ENCODE measurements at regions not wholly inside any gene's neighbourhood (a gene's known extent, or its start where the extent isn't known, plus 50 kb on each side); places are given as distances from the start of the nearest gene placed in this dataset.

DNA sequence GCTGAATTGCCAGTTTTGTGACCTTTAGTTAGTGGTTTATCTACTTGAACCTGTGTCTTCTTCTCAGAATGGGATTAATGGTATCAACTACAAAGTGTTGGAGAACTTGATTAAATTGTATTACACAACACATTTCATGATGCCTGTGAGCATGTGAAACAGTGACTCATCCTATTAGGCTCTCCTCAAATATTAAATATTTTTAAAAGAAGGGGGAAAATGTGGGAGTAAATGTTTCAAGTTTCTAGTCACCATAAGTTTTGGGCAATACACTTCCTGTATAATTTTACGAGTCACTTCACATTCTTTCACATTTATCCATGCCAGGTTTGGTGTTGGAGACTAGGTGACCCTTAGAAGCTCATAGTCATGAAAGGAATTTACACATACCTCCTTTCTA lies 147.0 kb downstream of the HS3ST1 start:
- H3K4me3 ChIP-seq: no peak overlapping the region
- no peak for DNase-seq (ENCODE audit: low spot score in 2 of 2)
- peaks cover 0 to 8% (median 0%) of the 10 kb centered on the region in 4 donors for H3K9me3 ChIP-seq
- no peak for TF ChIP-seq POLR2A (IDR thresholded peaks at IDR 0.05)
- no peak for TF ChIP-seq EP300 (IDR thresholded peaks at IDR 0.05)
- TF ChIP-seq, protein P1, sequence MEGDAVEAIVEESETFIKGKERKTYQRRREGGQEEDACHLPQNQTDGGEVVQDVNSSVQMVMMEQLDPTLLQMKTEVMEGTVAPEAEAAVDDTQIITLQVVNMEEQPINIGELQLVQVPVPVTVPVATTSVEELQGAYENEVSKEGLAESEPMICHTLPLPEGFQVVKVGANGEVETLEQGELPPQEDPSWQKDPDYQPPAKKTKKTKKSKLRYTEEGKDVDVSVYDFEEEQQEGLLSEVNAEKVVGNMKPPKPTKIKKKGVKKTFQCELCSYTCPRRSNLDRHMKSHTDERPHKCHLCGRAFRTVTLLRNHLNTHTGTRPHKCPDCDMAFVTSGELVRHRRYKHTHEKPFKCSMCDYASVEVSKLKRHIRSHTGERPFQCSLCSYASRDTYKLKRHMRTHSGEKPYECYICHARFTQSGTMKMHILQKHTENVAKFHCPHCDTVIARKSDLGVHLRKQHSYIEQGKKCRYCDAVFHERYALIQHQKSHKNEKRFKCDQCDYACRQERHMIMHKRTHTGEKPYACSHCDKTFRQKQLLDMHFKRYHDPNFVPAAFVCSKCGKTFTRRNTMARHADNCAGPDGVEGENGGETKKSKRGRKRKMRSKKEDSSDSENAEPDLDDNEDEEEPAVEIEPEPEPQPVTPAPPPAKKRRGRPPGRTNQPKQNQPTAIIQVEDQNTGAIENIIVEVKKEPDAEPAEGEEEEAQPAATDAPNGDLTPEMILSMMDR (IDR thresholded peaks at IDR 0.05): no peak
- no peak overlapping the region for H3K27ac ChIP-seq
- no peaks in the 10 kb centered on the region for H3K36me3 ChIP-seq
- H3K4me1 ChIP-seq: no peaks in the 10 kb centered on the region
- WGBS, 2 donors: 83 to 89% methylated on average over 1 of the region's 1 CpG
- H3K27me3 ChIP-seq: no peaks in the 10 kb centered on the region

DNA sequence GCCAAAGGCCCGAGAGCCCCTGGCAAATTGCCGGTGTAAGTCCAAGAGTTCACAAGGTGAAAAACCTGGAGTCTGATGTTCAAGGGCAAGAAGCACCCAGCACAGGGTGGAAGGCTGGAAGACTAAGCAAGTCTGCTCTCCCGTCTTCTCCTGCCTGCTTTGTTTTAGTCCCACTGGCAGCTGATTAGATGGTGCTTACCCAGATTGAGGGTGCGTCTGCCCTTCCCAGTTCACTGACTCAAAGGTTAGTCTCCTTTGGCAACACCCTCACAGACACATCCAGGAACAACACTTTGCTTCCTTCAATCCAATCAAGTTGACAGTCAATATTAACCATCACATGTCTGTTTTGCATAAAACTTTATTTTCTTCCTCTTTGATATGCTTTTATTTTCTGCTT lies 157.4 kb downstream of the HS3ST1 start:
- TF ChIP-seq POLR2A (IDR thresholded peaks at IDR 0.05): no peak
- TF ChIP-seq, protein P1 (IDR thresholded peaks at IDR 0.05): no peak
- no peak for TF ChIP-seq EP300 (IDR thresholded peaks at IDR 0.05)
- Histone ChIP-seq H3K4me3 (no peak overlapping the region), H3K4me1 (no peaks in the 10 kb centered on the region), H3K36me3 (no peaks in the 10 kb centered on the region), H3K27me3 (no peaks in the 10 kb centered on the region), H3K27ac (no peak overlapping the region), H3K9me3 (peaks cover 0 to 2% (median 0%) of the 10 kb centered on the region in 4 donors)
- 71% methylated on average over 4 of the region's 4 CpGs for WGBS, 2 donors
- DNase-seq (ENCODE audit: low spot score in 2 of 2): no peak

DNA sequence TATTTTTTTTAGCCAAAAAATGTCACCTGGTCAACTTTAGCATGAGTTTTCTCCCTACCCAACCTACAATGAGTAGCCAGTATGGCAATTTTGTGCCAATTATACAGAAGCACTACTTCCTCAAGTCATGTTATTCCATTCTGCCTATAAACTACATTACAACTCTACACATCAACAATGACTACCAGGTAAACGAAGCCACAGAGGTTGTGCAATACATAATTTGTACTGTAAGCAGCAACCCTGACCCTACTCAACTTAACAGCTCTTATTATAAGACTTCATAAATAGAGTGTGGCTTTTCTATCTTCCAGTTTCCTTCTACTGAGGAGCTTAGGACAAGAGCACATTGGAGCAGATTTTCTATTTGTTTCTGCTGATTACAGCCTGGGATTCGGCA lies 160.5 kb downstream of the HS3ST1 start:
- Histone ChIP-seq H3K27me3 (no peaks in the 10 kb centered on the region), H3K4me3 (no peak overlapping the region), H3K9me3 (peaks cover 0 to 8% (median 0%) of the 10 kb centered on the region in 4 donors), H3K27ac (no peak overlapping the region), H3K4me1 (no peaks in the 10 kb centered on the region), H3K36me3 (no peaks in the 10 kb centered on the region)
- no peak for TF ChIP-seq EP300 (IDR thresholded peaks at IDR 0.05)
- TF ChIP-seq, protein P1 (IDR thresholded peaks at IDR 0.05): no peak
- no peak for TF ChIP-seq POLR2A (IDR thresholded peaks at IDR 0.05)
- WGBS, 2 donors: 78 to 84% methylated on average over 2 of the region's 2 CpGs
- no peak for DNase-seq (ENCODE audit: low spot score in 2 of 2)

DNA sequence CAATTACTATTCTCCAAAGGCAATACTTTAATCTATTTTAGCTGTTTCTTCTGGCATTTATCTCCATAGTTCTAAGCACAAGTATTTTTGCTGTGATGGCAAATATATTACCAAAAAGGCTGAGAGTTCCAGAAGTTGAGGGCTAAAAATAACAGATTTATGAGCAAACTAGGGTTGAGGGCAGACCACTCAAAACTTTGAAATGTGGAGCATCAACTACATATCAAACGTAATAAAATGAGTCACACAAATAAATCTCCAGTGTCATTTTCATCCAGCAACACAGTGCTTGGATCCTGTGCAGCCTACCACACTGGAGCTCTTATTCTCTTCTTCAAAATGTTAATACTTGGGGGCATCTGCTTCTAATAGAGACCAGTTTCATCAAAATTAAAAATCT lies 163.9 kb downstream of the HS3ST1 start:
- no peak for DNase-seq (ENCODE audit: low spot score in 2 of 2)
- Histone ChIP-seq H3K36me3 (no peaks in the 10 kb centered on the region), H3K4me3 (no peak overlapping the region), H3K4me1 (no peaks in the 10 kb centered on the region), H3K27ac (no peak overlapping the region), H3K27me3 (no peaks in the 10 kb centered on the region), H3K9me3 (peaks cover 0 to 8% (median 0%) of the 10 kb centered on the region in 4 donors)
- 38 to 48% methylated on average over 1 of the region's 1 CpG for WGBS, 2 donors
- TF ChIP-seq POLR2A (IDR thresholded peaks at IDR 0.05) (no peak), EP300 (IDR thresholded peaks at IDR 0.05) (no peak)
- TF ChIP-seq, protein P1 (IDR thresholded peaks at IDR 0.05): no peak

DNA sequence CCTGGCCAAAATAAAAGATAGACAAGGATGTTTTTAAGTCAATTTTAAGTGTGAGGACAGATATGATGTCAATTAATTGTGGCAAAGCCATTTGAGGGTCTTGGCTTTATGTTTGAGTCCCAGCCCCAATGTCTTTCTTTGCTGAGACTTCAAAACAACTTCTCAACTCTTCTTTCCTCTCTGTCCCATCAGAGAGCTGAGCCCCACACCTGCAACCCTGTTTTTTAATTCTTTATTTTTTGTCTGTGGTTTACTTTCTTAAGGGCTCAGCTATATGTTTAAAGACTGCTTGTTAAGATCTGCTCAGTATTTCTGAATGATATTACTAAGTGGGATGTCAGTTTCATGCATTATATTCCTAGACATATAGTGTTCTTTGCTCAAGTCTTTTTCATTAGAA lies 164.3 kb downstream of the HS3ST1 start:
- TF ChIP-seq POLR2A (IDR thresholded peaks at IDR 0.05): no peak
- TF ChIP-seq EP300 (IDR thresholded peaks at IDR 0.05): no peak
- TF ChIP-seq, protein P1 (IDR thresholded peaks at IDR 0.05): no peak

More for the DNA sequence above, 164.3 kb downstream of the HS3ST1 start:
- H3K27ac ChIP-seq: no peak overlapping the region
- no peaks in the 10 kb centered on the region for H3K27me3 ChIP-seq
- H3K9me3 ChIP-seq: peaks cover 0 to 8% (median 0%) of the 10 kb centered on the region in 4 donors
- H3K4me3 ChIP-seq: no peak overlapping the region
- H3K36me3 ChIP-seq: no peaks in the 10 kb centered on the region
- DNase-seq (ENCODE audit: low spot score in 2 of 2): no peak
- H3K4me1 ChIP-seq: no peaks in the 10 kb centered on the region

Data from tibial nerve (tissue), 4 donors.